B cell (primary cell): ENCODE measurements at regions not wholly inside any gene's neighbourhood (a gene's known extent, or its start where the extent isn't known, plus 50 kb on each side); places are given as distances from the start of the nearest gene placed in this dataset.

Experiments used
- ATAC-seq: fragments of 200-7000 bp; cut with Tn5 transposase; one replicate; pipeline ENCODE4 v1.10.0; 2021; ENCODE audit warnings: low read depth, mild to moderate bottlenecking, moderate number of reproducible peaks, moderate library complexity
- CTCF ChIA-PET: fragments of 350-600 bp; sonication (Branson Sonifier 250); formaldehyde crosslinking; loops from one replicate; lab custom pipeline; 2021; ENCODE audit warnings: antibody characterized with exemption, inconsistent platforms; lab: Charles Lee
- POLR2A ChIA-PET: fragments of 350-600 bp; sonication (Branson Sonifier 250); formaldehyde crosslinking; loops from one replicate; lab custom pipeline; 2021; ENCODE audit warnings: antibody characterized with exemption; lab: Charles Lee
- DNase-seq: peaks from one replicate; pipeline ENCODE4 v3.0.0; 2013
- H2AFZ ChIP-seq: 2 replicates; pipeline ENCODE4 v1.6.1; 2012; ENCODE audit warnings: mild to moderate bottlenecking, low read depth, low read length; ENCODE audit not compliant: insufficient read depth, poor library complexity, severe bottlenecking
- H3K27ac ChIP-seq, 2 donors: 1 replicate in 1 of 2; 2 replicates in 1 of 2; pipeline ENCODE4 v1.5.1; 2012 to 2013; ENCODE audit warnings: low read length in 2 of 2, mild to moderate bottlenecking in 2 of 2, moderate library complexity in 1 of 2
- H3K27me3 ChIP-seq, 4 experiments: fragments of 200-600 bp in 1 of 4; sonication (generic) in 1 of 4; replicated peaks in 1 of 4; 1 replicate in 2 of 4; 2 replicates in 2 of 4; pipeline versions ENCODE4 v1.6.1 to v1.7.0; 2013 to 2016; ENCODE audit warnings: low read length in 3 of 4, mild to moderate bottlenecking in 2 of 4, mixed read lengths in 1 of 4, moderate library complexity in 1 of 4; ENCODE audit not compliant: insufficient read depth in 4 of 4, control insufficient read depth in 3 of 4; ENCODE audit errors: control extremely low read depth in 1 of 4
- H3K36me3 ChIP-seq, 2 experiments: replicated peaks in 1 of 2; 1 replicate in 1 of 2; 2 replicates in 1 of 2; pipeline versions ENCODE4 v1.6.1 to v1.7.1; 2013; ENCODE audit warnings: low read length in 1 of 2; ENCODE audit not compliant: insufficient read depth in 2 of 2, control insufficient read depth in 1 of 2; ENCODE audit errors: control extremely low read depth in 1 of 2, extremely low read depth in 1 of 2
- H3K4me1 ChIP-seq, 2 donors: fragments of 200-600 bp in 1 of 2; sonication (generic) in 1 of 2; 1 replicate in 1 of 2; 2 replicates in 1 of 2; pipeline versions ENCODE4 v1.5.1 to v1.6.1; 2013 to 2017; ENCODE audit warnings: low read length in 2 of 2; ENCODE audit not compliant: control insufficient read depth in 2 of 2, insufficient read depth in 2 of 2
- H3K4me2 ChIP-seq: replicated peaks from 2 replicates; pipeline ENCODE3; 2012; ENCODE audit warnings: mild to moderate bottlenecking, low read depth, low read length; ENCODE audit not compliant: poor library complexity, severe bottlenecking
- H3K4me3 ChIP-seq, 5 experiments: fragments of 200-600 bp in 1 of 5; sonication (generic) in 1 of 5; 1 replicate in 3 of 5; 2 replicates in 2 of 5; pipeline versions ENCODE4 v1.5.1 to v1.7.0; 2011 to 2016; ENCODE audit warnings: low read length in 4 of 5, mild to moderate bottlenecking in 4 of 5, low read depth in 2 of 5, control low read depth in 1 of 5, moderate library complexity in 1 of 5; ENCODE audit not compliant: insufficient read depth in 1 of 5; ENCODE audit errors: control extremely low read depth in 1 of 5, extremely low read depth in 1 of 5
- H3K79me2 ChIP-seq: fragments of 200-600 bp; sonication (generic); one replicate; pipeline ENCODE4 v1.6.0; 2016; ENCODE audit warnings: low read length; ENCODE audit not compliant: control insufficient read depth, insufficient read depth
- H3K9ac ChIP-seq: fragments of 200-600 bp; sonication (generic); 2 replicates; pipeline ENCODE4 v1.6.1; 2017; ENCODE audit warnings: mild to moderate bottlenecking, low read length, moderate library complexity
- H3K9me3 ChIP-seq, 3 donors: one replicate each; pipeline versions ENCODE4 v1.6.1 to v1.7.1; 2013; ENCODE audit warnings: low read length in 2 of 3; ENCODE audit not compliant: control insufficient read depth in 2 of 3, insufficient read depth in 1 of 3; ENCODE audit errors: control extremely low read depth in 1 of 3
- H4K20me1 ChIP-seq: 2 replicates; pipeline ENCODE4 v1.6.0; 2012; ENCODE audit warnings: mild to moderate bottlenecking, low read length; ENCODE audit not compliant: insufficient read depth, control insufficient read depth, poor library complexity, severe bottlenecking
- H3K27ac Mint-ChIP-seq: one replicate; pipeline ENCODE4 v1.8.0; 2021; ENCODE audit warnings: mixed read lengths
- H3K27me3 Mint-ChIP-seq: one replicate; pipeline ENCODE4 v1.8.0; 2021; ENCODE audit warnings: mixed read lengths
- H3K4me1 Mint-ChIP-seq: one replicate; pipeline ENCODE4 v1.8.0; 2021; ENCODE audit warnings: mixed read lengths
- H3K4me3 Mint-ChIP-seq: one replicate; pipeline ENCODE4 v1.8.0; 2021; ENCODE audit warnings: mixed read lengths
- H3K9me3 Mint-ChIP-seq: one replicate; pipeline ENCODE4 v1.8.0; 2022; ENCODE audit warnings: mixed read lengths; ENCODE audit not compliant: insufficient read depth
- EZH2 ChIP-seq: IDR thresholded peaks from 2 replicates; pipeline ENCODE4 v1.6.1; 2012; ENCODE audit warnings: borderline replicate concordance, low read depth, mild to moderate bottlenecking, moderate library complexity, low read length; ENCODE audit not compliant: insufficient read depth, poor library complexity, severe bottlenecking
- WGBS: methylation state at CpG from one replicate; pipeline ENCODE4 v1.1.5; 2013; ENCODE audit warnings: missing lambda C conversion rate; ENCODE audit not compliant: insufficient coverage; 5-methylcytosine and 5-hydroxymethylcytosine counted together
- intact Hi-C: fragments of 100-400 bp; cut with micrococcal nuclease; formaldehyde crosslinking; loops from one replicate; pipeline ENCODE4 v1.10.0; 2022
- TF ChIP-seq, protein P1 (sequence below): fragments of 200-600 bp; IDR thresholded peaks from one replicate; pipeline ENCODE4 v1.8.0; 2022; ENCODE audit warnings: antibody characterized with exemption, mild to moderate bottlenecking

- no peaks in the 10 kb centered on the region for H3K9me3 Mint-ChIP-seq
- WGBS: 40% methylated on average over 1 of the region's 5 CpGs
- no peak overlapping the region for H3K4me2 ChIP-seq
- ChIA-PET POLR2A (no interaction called here), CTCF (no interaction called here)
- no peak overlapping the region for H3K27ac Mint-ChIP-seq
- no peak overlapping the region for H3K4me3 ChIP-seq
- H3K36me3 ChIP-seq: no peaks in the 10 kb centered on the region
- TF ChIP-seq, protein P1, sequence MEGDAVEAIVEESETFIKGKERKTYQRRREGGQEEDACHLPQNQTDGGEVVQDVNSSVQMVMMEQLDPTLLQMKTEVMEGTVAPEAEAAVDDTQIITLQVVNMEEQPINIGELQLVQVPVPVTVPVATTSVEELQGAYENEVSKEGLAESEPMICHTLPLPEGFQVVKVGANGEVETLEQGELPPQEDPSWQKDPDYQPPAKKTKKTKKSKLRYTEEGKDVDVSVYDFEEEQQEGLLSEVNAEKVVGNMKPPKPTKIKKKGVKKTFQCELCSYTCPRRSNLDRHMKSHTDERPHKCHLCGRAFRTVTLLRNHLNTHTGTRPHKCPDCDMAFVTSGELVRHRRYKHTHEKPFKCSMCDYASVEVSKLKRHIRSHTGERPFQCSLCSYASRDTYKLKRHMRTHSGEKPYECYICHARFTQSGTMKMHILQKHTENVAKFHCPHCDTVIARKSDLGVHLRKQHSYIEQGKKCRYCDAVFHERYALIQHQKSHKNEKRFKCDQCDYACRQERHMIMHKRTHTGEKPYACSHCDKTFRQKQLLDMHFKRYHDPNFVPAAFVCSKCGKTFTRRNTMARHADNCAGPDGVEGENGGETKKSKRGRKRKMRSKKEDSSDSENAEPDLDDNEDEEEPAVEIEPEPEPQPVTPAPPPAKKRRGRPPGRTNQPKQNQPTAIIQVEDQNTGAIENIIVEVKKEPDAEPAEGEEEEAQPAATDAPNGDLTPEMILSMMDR: no peak
- TF ChIP-seq EZH2: no peak
- no peak overlapping the region for H3K4me3 Mint-ChIP-seq
- peaks cover 5% of the 10 kb centered on the region for H3K4me1 Mint-ChIP-seq
- no peaks in the 10 kb centered on the region for H3K4me1 ChIP-seq
- ATAC-seq: no peak
- H3K9ac ChIP-seq: no peak overlapping the region
- intact Hi-C loops: no loop called here
- H3K9me3 ChIP-seq: peaks cover 0 to 11% (median under 1%) of the 10 kb centered on the region in 3 donors
- H4K20me1 ChIP-seq: no peaks in the 10 kb centered on the region
- no peak overlapping the region for H2AFZ ChIP-seq
- no peaks in the 10 kb centered on the region for H3K27me3 ChIP-seq
- no peaks in the 10 kb centered on the region for H3K27me3 Mint-ChIP-seq
- H3K79me2 ChIP-seq: no peaks in the 10 kb centered on the region
- no peak overlapping the region for H3K27ac ChIP-seq
- DNase-seq: no peak
These were observed 127.1 kb upstream of the ANO3 start for GRCh38 chr11:26204839-26205238.

DNA sequence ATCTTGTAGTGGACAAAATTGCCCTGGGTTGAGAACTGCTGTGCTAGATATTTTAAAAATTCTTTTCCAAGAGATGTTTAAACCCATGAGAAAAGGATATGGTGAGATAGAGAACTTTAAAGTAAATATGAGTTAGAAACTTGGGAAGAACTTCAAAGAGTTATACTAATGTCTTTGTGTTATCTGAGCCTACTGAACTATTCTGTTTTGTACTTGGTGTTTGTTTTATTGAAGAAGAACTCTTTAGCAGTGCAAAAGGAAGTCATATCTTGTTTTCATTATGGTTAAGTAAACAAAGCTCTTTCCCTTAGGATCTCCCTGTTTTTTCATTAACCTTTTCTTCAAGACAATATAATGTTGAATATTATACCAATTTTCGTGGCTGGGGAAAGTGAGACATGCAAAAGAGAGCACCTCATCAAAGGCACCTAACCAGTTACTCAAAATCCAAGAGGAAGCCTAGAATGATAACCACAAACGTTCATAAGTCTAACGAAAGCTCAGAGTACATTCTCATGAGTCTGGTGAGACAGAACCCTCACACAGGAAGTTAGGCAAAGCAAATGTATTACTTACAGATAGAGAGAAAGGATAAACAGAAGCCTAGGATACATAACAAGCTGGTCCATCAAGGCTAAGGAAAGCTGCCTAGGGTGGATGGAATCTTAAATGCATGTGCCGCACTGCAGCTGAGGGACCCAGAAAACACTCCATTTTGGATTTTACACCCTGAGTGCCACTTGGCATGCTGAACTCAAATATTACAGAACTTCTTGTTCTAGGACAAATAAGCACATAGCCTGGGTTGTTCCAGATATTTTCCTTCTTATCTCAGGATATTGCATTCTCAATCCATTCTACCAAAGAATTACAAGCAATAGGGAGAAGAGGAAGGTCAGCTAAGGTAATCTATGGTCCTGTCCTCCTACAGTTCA, 112.5 kb upstream of the ANO3 start:
- ATAC-seq: no peak
- no peaks in the 10 kb centered on the region for H3K4me1 ChIP-seq
- peak overlapping the region; percentile 9 for H2AFZ ChIP-seq
- H3K9me3 ChIP-seq: peaks cover 0 to 7% (median 0%) of the 10 kb centered on the region in 3 donors
- DNase-seq: no peak
- TF ChIP-seq EZH2: no peak
- TF ChIP-seq, protein P1: no peak
- Mint-ChIP-seq H3K9me3 (no peaks in the 10 kb centered on the region), H3K27me3 (no peaks in the 10 kb centered on the region), H3K27ac (no peak overlapping the region), H3K4me1 (no peaks in the 10 kb centered on the region), H3K4me3 (no peak overlapping the region)
- no peaks in the 10 kb centered on the region for H4K20me1 ChIP-seq
- no peaks in the 10 kb centered on the region for H3K36me3 ChIP-seq
- CTCF ChIA-PET: interaction anchor here (3.5 kb wide), 1 partner anchor 238 kb away, joined by 9 read pairs; no protein-coding TSS in a partner anchor
- intact Hi-C loops: no loop called here
- WGBS: 100% methylated on average over 1 of the region's 4 CpGs
- POLR2A ChIA-PET: no interaction called here
- no peaks in the 10 kb centered on the region for H3K79me2 ChIP-seq
- H3K4me3 ChIP-seq: no peak overlapping the region
- no peaks in the 10 kb centered on the region for H3K27me3 ChIP-seq
- H3K4me2 ChIP-seq: no peak overlapping the region
- H3K9ac ChIP-seq: no peak overlapping the region
- H3K27ac ChIP-seq: no peak overlapping the region
